Coronary artery (tissue), 2 donors: ENCODE measurements at regions not wholly inside any gene's neighbourhood (a gene's known extent, or its start where the extent isn't known, plus 50 kb on each side); places are given as distances from the start of the nearest gene placed in this dataset.

Experiments
- DNase-seq: peaks from one replicate; pipeline ENCODE4 v3.0.0-alpha.2; 2017; ENCODE audit warnings: low spot score
- H3K27ac ChIP-seq, 2 donors: fragments of 200-600 bp; sonication (generic); one replicate each; pipeline ENCODE4 v1.5.1; 2016 to 2019
- H3K4me3 ChIP-seq: fragments of 200-600 bp; sonication (generic); 2 replicates; pipeline ENCODE4 v1.5.1; 2016; ENCODE audit warnings: mild to moderate bottlenecking, moderate library complexity
- CTCF ChIP-seq: fragments of 200-600 bp; sonication (generic); IDR thresholded peaks from one replicate; pipeline ENCODE4 v1.5.1; 2019; ENCODE audit warnings: antibody characterized with exemption

GRCh38 chr3:153658136-153658535 is 463.1 kb upstream of the ARHGEF26 start:
- no peak for TF ChIP-seq CTCF
- H3K4me3 ChIP-seq, result no peak overlapping the region
- no peak overlapping the region for H3K27ac ChIP-seq
- no peak for DNase-seq

GRCh38 chr3:153666991-153667740 is 454.0 kb upstream of the ARHGEF26 start:
- DNase-seq, result no peak
- H3K4me3 ChIP-seq, result no peak overlapping the region
- no peak overlapping the region for H3K27ac ChIP-seq
- no peak for TF ChIP-seq CTCF

GRCh38 chr3:153669527-153669926 is 451.7 kb upstream of the ARHGEF26 start:
- no peak for DNase-seq
- Histone ChIP-seq H3K27ac (no peak overlapping the region), H3K4me3 (no peak overlapping the region)
- no peak for TF ChIP-seq CTCF

DNA sequence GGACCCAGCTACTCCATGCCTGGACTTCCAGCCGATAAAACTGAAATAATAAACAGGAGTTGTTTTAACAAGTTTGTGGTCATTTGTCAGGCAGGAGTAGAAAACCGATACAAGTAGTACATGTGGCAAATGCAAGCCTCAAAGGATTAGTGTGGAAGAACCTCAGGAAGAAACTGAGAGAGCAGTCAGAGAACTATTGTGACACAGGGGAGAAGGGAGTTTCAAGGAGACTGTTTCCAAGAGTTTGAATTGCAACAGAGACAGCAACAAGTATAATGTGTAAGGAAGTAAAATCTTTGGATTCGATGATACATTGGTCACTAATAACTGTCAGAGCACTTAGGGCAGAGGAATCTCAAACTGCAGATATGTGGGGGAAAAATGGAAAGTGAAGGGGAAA is 450.6 kb upstream of the ARHGEF26 start:
- Histone ChIP-seq H3K27ac (no peak overlapping the region), H3K4me3 (no peak overlapping the region)
- no peak for DNase-seq
- TF ChIP-seq CTCF, result no peak

DNA sequence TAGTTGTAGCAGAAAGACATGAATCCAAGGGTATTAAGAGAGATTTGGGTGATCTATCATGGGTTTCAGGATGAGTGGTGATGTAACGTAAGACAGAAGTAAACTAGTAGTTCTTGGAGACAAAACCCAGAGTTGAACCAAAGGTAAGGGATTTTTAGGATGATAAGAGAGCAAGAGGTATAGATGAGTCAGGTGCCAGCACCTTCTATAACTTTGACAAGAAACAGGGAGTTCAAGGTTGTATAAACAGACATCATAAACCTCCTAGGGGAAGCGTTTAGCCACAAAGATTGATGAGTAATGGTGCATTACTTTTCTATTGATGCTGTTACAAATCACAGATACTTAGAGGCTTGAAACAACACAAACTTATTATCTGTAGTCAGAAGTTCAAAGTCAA is 447.3 kb upstream of the ARHGEF26 start:
- Histone ChIP-seq H3K27ac (no peak overlapping the region), H3K4me3 (no peak overlapping the region)
- DNase-seq, result no peak
- TF ChIP-seq CTCF, result no peak

- no peak for TF ChIP-seq CTCF
- no peak for DNase-seq
- H3K27ac ChIP-seq, result no peak overlapping the region
- H3K4me3 ChIP-seq, result no peak overlapping the region
Observed at GRCh38 chr3:153679714-153680113, 441.5 kb upstream of the ARHGEF26 start.

DNA sequence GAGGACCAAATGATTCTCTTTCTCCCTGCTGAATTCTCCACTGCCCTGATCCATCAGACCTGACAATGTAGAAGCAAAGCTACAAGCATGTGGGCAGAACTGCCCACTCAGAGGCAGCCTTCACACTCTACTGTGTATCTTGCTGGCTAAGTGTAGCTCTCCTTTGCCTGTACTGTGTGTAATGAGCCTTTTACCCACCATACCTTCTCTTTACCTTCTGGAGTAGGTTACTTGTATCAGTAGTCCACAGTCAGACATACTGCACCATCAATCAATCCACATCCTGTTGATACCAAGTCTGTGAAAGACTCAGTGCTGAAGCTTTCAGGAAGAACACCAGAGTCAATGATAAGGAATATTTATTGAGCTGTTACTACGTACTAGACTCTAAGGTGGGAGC is 440.7 kb upstream of the ARHGEF26 start:
- Histone ChIP-seq H3K27ac (no peak overlapping the region), H3K4me3 (no peak overlapping the region)
- DNase-seq, result no peak
- TF ChIP-seq CTCF, result no peak
